Adipocyte (in vitro differentiated cells): ENCODE measurements at regions not wholly inside any gene's neighbourhood (a gene's known extent, or its start where the extent isn't known, plus 50 kb on each side); places are given as distances from the start of the nearest gene placed in this dataset.

Experiments used
- DNase-seq: peaks from one replicate; pipeline ENCODE4 v3.0.0-alpha.2; 2015; ENCODE audit warnings: low read depth
- H3K27me3 ChIP-seq: replicated peaks from 2 replicates; pipeline ENCODE4 v1.7.0; 2013; ENCODE audit warnings: mild to moderate bottlenecking, low read length, moderate library complexity; ENCODE audit not compliant: control insufficient read depth, insufficient read depth
- H3K36me3 ChIP-seq: 2 replicates; pipeline ENCODE4 v1.7.0; 2013; ENCODE audit warnings: low read length, mild to moderate bottlenecking, moderate library complexity; ENCODE audit not compliant: control insufficient read depth, insufficient read depth, severe bottlenecking
- H3K4me1 ChIP-seq: 2 replicates; pipeline ENCODE4 v1.7.0; 2013; ENCODE audit warnings: mild to moderate bottlenecking, low read length, moderate library complexity; ENCODE audit not compliant: control insufficient read depth, insufficient read depth
- H3K4me3 ChIP-seq: 2 replicates; pipeline ENCODE4 v1.7.0; 2013; ENCODE audit warnings: mild to moderate bottlenecking, low read length, moderate library complexity
- H3K9ac ChIP-seq: 2 replicates; pipeline ENCODE4 v1.7.0; 2013; ENCODE audit warnings: mild to moderate bottlenecking, low read length, moderate library complexity
- H3K9me3 ChIP-seq: 2 replicates; pipeline ENCODE4 v1.7.0; 2013; ENCODE audit warnings: mild to moderate bottlenecking, low read length, moderate library complexity; ENCODE audit not compliant: control insufficient read depth

DNA sequence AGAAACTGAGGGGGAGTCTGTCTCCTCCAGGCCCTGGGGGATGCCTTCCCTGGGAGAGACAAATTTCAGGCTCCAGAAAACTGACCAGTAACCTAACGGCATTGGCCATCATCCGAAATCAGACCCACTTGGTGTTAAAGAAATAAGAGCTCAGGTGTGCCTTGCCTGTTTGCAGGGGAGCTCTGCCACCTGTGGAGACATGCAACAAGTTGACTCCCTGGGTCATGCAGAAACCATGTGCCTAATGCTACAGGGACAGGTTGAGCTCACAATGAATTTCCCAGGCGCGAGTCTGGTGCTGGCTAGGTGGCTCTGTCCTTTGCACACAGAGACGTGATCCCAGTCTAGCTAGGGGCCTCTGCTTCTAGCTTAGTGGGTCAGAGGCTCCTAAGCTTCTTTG is 95.8 kb upstream of the KIT start:
- no peak for DNase-seq
- H3K9ac ChIP-seq = no peak overlapping the region
- H3K27me3 ChIP-seq = peaks cover 4% of the 10 kb centered on the region
- no peak overlapping the region for H3K4me3 ChIP-seq
- no peaks in the 10 kb centered on the region for H3K4me1 ChIP-seq
- no peaks in the 10 kb centered on the region for H3K9me3 ChIP-seq
- H3K36me3 ChIP-seq = no peaks in the 10 kb centered on the region

DNA sequence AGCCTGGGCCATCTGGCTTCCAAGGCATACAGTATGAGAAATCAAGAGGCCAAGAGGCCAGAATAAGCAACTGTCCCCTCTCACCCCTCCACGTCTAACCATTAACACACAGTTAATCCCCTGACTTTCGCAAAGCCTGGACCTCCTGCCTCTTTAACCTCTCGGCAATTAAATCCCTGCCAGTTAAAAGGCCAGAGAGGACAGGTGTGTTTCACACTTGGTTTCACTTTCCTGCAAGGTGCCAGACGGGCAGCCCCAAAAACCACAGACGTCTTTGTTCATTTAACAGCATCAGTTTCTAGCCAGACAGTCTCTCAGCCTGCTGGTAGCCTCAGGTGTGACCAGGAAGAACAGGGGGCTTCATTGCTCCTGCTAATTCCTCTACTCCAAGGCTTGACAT is 91.1 kb upstream of the KIT start:
- H3K9me3 ChIP-seq = no peaks in the 10 kb centered on the region
- H3K36me3 ChIP-seq = no peaks in the 10 kb centered on the region
- no peaks in the 10 kb centered on the region for H3K27me3 ChIP-seq
- H3K9ac ChIP-seq = no peak overlapping the region
- no peak for DNase-seq
- H3K4me1 ChIP-seq = peaks cover 12% of the 10 kb centered on the region
- no peak overlapping the region for H3K4me3 ChIP-seq

DNA sequence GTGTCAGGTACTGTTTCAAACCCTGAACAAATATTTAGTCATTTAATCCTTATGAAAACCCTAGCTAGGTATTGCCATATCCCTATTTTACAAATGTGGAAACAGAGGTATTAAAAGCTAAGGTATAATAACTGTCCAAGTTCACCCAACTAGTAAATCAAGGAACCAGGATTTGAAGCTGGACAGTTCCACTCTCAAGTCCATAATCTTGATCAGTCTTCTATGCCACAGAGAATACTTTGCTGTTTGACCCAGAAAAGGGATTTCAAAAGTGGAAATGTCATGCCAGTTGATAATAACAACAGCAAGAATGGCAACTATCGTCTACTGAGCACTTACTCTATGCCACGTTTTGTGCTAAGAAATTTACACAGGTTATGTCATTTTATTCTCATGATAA is 90.4 kb upstream of the KIT start:
- Histone ChIP-seq H3K27me3 (no peaks in the 10 kb centered on the region), H3K9ac (no peak overlapping the region), H3K4me1 (peaks cover 12% of the 10 kb centered on the region), H3K36me3 (no peaks in the 10 kb centered on the region), H3K4me3 (no peak overlapping the region), H3K9me3 (no peaks in the 10 kb centered on the region)
- no peak for DNase-seq

DNA sequence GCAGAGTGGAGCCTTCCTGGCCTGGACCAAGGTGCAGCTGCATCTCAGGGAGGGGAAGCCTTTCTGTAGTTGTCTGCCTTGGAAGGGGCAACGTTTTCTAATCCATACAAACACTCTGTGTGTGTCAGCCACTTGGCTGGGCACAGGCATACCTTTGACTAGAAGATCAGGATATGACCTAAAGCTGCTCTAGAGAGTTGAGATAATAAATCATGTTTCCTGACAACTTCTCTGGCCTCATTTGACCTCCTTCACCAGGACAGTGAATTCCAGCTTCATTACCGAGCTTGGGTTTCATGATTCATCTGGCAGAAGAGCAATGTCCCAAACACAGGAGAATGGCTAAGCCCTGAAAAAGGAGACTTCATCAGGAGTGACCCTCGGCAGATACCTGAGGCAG is 89.6 kb upstream of the KIT start:
- H3K9me3 ChIP-seq = no peaks in the 10 kb centered on the region
- no peak overlapping the region for H3K4me3 ChIP-seq
- H3K4me1 ChIP-seq = peaks cover 12% of the 10 kb centered on the region
- no peak overlapping the region for H3K9ac ChIP-seq
- peak; percentile 26 for DNase-seq
- no peaks in the 10 kb centered on the region for H3K27me3 ChIP-seq
- H3K36me3 ChIP-seq = no peaks in the 10 kb centered on the region

DNA sequence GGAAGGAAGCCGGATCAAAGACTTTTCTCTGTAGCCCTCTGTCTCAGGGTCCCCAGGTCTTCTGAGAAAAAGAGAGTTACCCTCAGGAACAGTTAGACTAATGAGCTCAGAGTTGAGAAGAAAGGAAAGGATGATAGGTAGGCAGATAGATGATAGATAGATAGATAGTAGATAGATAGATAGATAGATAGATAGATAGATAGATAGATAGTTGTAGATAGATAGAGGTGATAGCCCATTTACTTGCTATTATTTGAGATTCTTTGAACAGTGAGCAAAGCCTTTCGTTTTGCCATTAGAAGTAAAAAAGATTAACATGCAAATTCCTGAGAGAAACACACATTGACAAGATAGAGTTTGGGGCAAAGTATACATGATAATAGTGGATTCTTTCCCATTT is 86.9 kb upstream of the KIT start:
- Histone ChIP-seq H3K9me3 (no peaks in the 10 kb centered on the region), H3K36me3 (no peaks in the 10 kb centered on the region), H3K4me3 (no peak overlapping the region), H3K9ac (no peak overlapping the region), H3K4me1 (peaks cover 12% of the 10 kb centered on the region), H3K27me3 (no peaks in the 10 kb centered on the region)
- no peak for DNase-seq

DNA sequence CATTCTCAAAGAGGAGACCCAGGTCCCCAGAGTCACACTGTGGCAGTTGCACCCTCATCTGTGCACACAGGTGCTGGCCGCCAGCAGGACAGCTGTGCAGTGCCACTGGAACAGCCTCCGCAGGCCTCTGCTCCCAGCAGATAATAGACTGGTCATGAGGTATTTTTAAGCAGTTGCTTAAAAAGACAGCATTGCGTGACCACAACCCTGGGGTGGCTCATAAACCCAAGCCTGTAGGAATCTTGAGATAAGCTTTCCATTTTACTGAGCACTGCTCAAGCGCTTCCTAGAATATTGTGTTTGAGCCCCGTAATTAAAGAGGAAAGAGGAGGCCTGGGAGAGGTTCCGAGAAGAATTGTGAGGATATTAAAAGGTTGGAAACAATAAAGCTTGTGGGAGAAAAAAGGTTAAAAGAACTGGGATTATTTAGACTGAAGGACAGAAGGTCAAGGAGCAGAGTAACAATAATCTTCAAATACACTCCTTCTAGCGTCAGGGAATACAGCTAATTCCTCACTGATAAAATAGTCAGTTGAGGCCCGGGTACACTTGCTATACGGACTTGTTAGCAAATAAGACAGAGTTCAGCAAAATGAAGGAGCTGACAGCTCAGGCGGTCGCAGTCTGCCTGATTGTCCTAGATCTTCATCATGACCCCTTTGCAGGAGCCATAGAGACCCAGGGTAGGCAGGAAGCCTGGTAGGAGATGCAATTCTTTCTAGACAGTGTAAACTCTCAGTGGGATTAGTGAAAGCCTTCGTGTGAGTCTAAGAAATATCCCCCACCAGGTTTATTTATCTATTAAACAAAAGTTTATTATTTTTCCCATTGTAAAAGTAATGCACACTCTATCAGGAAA is 86.2 kb upstream of the KIT start:
- Histone ChIP-seq H3K36me3 (no peaks in the 10 kb centered on the region), H3K4me1 (peaks cover 12% of the 10 kb centered on the region), H3K4me3 (no peak overlapping the region), H3K9ac (no peak overlapping the region), H3K9me3 (no peaks in the 10 kb centered on the region), H3K27me3 (no peaks in the 10 kb centered on the region)
- DNase-seq = no peak

DNA sequence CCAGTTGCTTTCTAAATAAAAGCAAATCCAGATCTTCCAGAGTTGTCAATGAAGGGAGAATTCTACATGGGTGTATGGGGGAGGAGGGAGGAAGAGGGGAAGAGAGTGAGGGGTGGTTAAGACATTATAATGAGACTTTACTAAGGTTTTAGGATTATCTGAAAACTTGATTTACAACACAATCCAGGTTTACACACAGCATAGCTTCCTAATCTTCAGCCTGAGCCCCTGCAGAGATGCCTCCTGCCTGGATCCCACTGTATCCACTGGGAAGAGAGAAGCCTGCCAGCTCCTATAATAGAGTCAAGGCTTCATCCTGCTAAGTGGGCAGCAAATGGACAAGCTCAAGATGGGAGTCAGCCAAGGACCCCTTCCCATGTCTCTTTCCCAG is 85.6 kb upstream of the KIT start:
- DNase-seq = no peak
- Histone ChIP-seq H3K9me3 (no peaks in the 10 kb centered on the region), H3K4me1 (peaks cover 12% of the 10 kb centered on the region), H3K27me3 (no peaks in the 10 kb centered on the region), H3K4me3 (no peak overlapping the region), H3K36me3 (no peaks in the 10 kb centered on the region), H3K9ac (no peak overlapping the region)

DNA sequence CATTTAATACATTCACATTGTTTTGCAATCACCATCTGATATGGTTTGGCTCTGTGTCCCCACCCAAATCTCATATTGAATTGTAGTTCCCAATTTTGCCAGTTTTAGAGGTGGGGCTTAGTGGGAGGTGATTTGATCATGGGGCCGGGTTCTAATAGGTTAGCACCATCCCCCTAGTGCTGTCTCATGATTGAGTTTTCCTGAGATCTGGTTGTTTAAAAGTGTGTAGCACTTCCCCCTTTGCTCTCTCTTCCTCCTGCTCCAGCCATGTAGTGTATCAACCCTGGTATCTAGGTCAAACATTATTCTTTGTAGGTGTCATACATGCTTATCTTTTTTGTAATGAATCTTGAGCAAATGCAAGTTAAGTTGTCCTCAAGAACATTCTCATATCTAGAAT is 83.3 kb upstream of the KIT start:
- Histone ChIP-seq H3K36me3 (no peaks in the 10 kb centered on the region), H3K4me3 (no peak overlapping the region), H3K9me3 (no peaks in the 10 kb centered on the region), H3K27me3 (no peaks in the 10 kb centered on the region), H3K9ac (no peak overlapping the region), H3K4me1 (no peaks in the 10 kb centered on the region)
- no peak for DNase-seq

DNA sequence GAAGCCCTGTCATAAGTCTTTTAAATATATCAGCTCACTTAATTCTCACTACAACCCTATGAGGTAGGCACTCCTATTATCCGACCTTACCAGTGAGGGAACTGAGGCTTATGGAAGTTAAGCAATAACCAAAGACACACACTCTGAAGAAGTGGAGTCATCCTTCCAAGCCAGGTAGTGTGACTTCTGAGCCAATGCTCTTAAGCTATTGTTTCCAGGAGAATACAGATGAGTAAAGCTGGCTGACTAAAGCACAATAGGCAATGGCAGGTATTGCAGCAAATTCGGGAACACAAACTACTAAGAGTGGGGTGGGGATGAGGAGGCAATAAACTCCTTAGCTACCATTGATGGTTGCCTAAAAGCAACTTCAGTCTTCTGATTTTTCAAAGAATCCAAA is 81.8 kb upstream of the KIT start:
- Histone ChIP-seq H3K4me1 (no peaks in the 10 kb centered on the region), H3K9me3 (no peaks in the 10 kb centered on the region), H3K27me3 (no peaks in the 10 kb centered on the region), H3K9ac (no peak overlapping the region), H3K4me3 (no peak overlapping the region), H3K36me3 (no peaks in the 10 kb centered on the region)
- DNase-seq = no peak

DNA sequence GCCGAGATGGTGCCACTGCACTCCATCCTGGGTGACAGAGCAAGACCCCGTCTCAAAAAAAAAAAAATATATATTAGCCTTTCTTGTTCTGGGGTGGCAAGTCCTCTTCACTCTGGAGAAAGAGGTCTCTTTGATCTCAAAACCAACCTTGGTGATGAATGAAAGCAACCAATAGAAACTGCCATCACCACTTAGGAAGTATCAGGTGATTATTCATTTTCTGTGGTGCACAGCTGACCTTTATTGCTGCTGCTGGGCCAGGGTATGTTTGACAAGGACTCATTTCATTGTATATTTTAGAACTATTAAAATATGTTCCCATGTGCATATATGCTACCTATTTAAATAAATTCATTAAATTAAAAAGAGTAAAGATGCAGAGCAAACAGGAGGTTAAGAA is 76.0 kb upstream of the KIT start:
- no peak overlapping the region for H3K4me3 ChIP-seq
- H3K36me3 ChIP-seq = no peaks in the 10 kb centered on the region
- no peak overlapping the region for H3K9ac ChIP-seq
- H3K9me3 ChIP-seq = no peaks in the 10 kb centered on the region
- H3K27me3 ChIP-seq = no peaks in the 10 kb centered on the region
- H3K4me1 ChIP-seq = no peaks in the 10 kb centered on the region
- no peak for DNase-seq

DNA sequence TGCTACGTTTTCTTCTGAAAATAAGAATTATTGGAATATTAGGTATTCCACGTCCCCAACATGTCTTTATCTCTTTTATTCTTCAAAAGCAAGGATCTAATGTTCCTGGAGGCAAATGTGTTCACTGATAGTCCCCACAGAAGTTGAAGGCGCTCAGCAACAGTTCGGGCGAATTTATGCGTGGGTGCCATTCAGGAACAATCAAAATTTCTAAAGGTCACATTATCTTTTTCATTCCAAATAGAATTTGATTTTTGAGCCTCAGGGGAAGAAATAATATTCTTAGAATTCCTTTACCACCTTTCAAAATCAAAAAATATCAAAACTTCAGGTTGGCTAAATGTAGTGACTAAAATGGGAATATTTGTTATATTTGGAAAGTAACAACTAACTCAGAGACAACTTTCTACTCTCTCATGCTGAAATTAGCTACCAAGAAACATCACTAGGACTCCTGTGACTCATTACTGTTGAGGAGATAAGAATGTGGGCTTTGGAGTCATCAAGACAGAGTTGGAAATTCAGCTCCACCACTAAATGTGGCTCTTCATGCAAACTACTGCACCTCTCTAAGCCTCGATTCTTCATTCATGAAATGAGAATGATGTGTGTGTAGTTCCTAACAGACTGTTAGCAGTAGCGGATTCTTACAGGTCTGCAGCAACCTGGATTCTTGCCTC is 72.3 kb upstream of the KIT start:
- Histone ChIP-seq H3K9ac (no peak overlapping the region), H3K4me3 (no peak overlapping the region), H3K9me3 (no peaks in the 10 kb centered on the region), H3K4me1 (no peaks in the 10 kb centered on the region), H3K27me3 (no peaks in the 10 kb centered on the region), H3K36me3 (no peaks in the 10 kb centered on the region)
- peak; percentile 30 for DNase-seq
